IMR-90 (cell line): ENCODE measurements at regions not wholly inside any gene's neighbourhood (a gene's known extent, or its start where the extent isn't known, plus 50 kb on each side); places are given as distances from the start of the nearest gene placed in this dataset.

ENCODE experiments used
- ATAC-seq: fragments of 200-7000 bp; cut with Tn5 transposase; 2 replicates; pipeline ENCODE4 v1.9.1; 2020; ENCODE audit warnings: low read depth, mild to moderate bottlenecking, moderate library complexity
- BruUV-seq: library from RNA; stranded (reverse); fragments of 400-500 nt; replicated peaks from 2 replicates; lab custom pipeline; 2021; lab: Mats Ljungman, UMichigan
- CTCF ChIA-PET: fragments of 300-600 bp; formaldehyde crosslinking; extraction: SDS; loops from one replicate; lab custom pipeline; 2021; ENCODE audit warnings: antibody characterized with exemption; lab: Yijun Ruan, JAX
- POLR2A ChIA-PET: fragments of 300-600 bp; sonication (Branson Sonifier 250); formaldehyde crosslinking; loops from one replicate; lab custom pipeline; 2022; ENCODE audit warnings: antibody characterized with exemption; ENCODE audit not compliant: unreplicated experiment; lab: Charles Lee
- DNase-seq: peaks from one replicate; pipeline ENCODE4 v3.0.0; 2013
- H2AFZ ChIP-seq: replicated peaks from 2 replicates; pipeline ENCODE3; 2013; ENCODE audit warnings: low read length, mild to moderate bottlenecking; ENCODE audit not compliant: poor library complexity
- H2AK5ac ChIP-seq: 2 replicates; pipeline ENCODE4 v1.6.1; 2013; ENCODE audit warnings: low read depth, low read length, inconsistent platforms
- H2AK9ac ChIP-seq: replicated peaks from 2 replicates; pipeline ENCODE3; 2013; ENCODE audit warnings: mild to moderate bottlenecking, low read depth, low read length, moderate library complexity; ENCODE audit not compliant: poor library complexity
- H2BK120ac ChIP-seq: 2 replicates; pipeline ENCODE4 v1.6.1; 2013; ENCODE audit warnings: low read depth, low read length, inconsistent platforms
- H2BK15ac ChIP-seq: 3 replicates; pipeline ENCODE4 v1.6.1; 2013; ENCODE audit warnings: low read depth, low read length, inconsistent platforms
- H2BK20ac ChIP-seq: 2 replicates; pipeline ENCODE4 v1.6.1; 2013; ENCODE audit warnings: low read depth, mild to moderate bottlenecking, inconsistent platforms, low read length, moderate library complexity
- H2BK5ac ChIP-seq: 2 replicates; pipeline ENCODE4 v1.6.1; 2013; ENCODE audit warnings: mild to moderate bottlenecking, low read depth, low read length, inconsistent platforms; ENCODE audit not compliant: poor library complexity, severe bottlenecking
- H3K14ac ChIP-seq: replicated peaks from 2 replicates; pipeline ENCODE4 v1.6.1; 2013; ENCODE audit warnings: low read depth, low read length, inconsistent platforms
- H3K18ac ChIP-seq: 2 replicates; pipeline ENCODE4 v1.6.1; 2013; ENCODE audit warnings: low read depth, low read length, control low read depth
- H3K23ac ChIP-seq: 2 replicates; pipeline ENCODE4 v1.6.1; 2013; ENCODE audit warnings: low read depth, low read length, inconsistent platforms
- H3K27ac ChIP-seq: 2 replicates; pipeline ENCODE4 v1.5.1; 2013; ENCODE audit warnings: mild to moderate bottlenecking, control low read depth, low read length; ENCODE audit not compliant: insufficient read depth
- H3K27me3 ChIP-seq: 2 replicates; pipeline ENCODE4 v1.6.1; 2013; ENCODE audit warnings: low read length; ENCODE audit not compliant: control insufficient read depth, insufficient read depth
- H3K36me3 ChIP-seq: 2 replicates; pipeline ENCODE4 v1.6.1; 2013; ENCODE audit warnings: low read length, mixed read lengths; ENCODE audit not compliant: control insufficient read depth, insufficient read depth
- H3K4ac ChIP-seq: 2 replicates; pipeline ENCODE4 v1.6.1; 2013; ENCODE audit warnings: low read depth, low read length, inconsistent platforms
- H3K4me1 ChIP-seq: 2 replicates; pipeline ENCODE4 v1.6.1; 2013; ENCODE audit warnings: low read length, mixed read lengths; ENCODE audit not compliant: control insufficient read depth, insufficient read depth
- H3K4me2 ChIP-seq: 2 replicates; pipeline ENCODE4 v1.6.1; 2013; ENCODE audit warnings: low read depth, mild to moderate bottlenecking, control low read depth, low read length, moderate library complexity
- H3K4me3 ChIP-seq: 2 replicates; pipeline ENCODE4 v1.5.1; 2013; ENCODE audit warnings: low read depth, mild to moderate bottlenecking, control low read depth, low read length, moderate library complexity; ENCODE audit not compliant: insufficient read depth
- H3K56ac ChIP-seq: 2 replicates; pipeline ENCODE4 v1.6.1; 2013; ENCODE audit warnings: low read length, inconsistent platforms; ENCODE audit not compliant: insufficient read depth; ENCODE audit errors: extremely low read depth
- H3K79me1 ChIP-seq, 2 experiments: 2 replicates each; pipeline ENCODE4 v1.6.1; 2013; ENCODE audit warnings: low read length in 2 of 2, inconsistent platforms in 1 of 2, low read depth in 1 of 2
- H3K9ac ChIP-seq: 2 replicates; pipeline ENCODE4 v1.6.1; 2013; ENCODE audit warnings: low read depth, low read length, control low read depth
- H3K9me1 ChIP-seq: 2 replicates; pipeline ENCODE4 v1.6.1; 2013; ENCODE audit warnings: low read length, inconsistent platforms; ENCODE audit not compliant: insufficient read depth
- H3K9me3 ChIP-seq: 2 replicates; pipeline ENCODE4 v1.6.1; 2013; ENCODE audit warnings: low read length; ENCODE audit not compliant: control insufficient read depth, insufficient read depth
- H4K20me1 ChIP-seq: 2 replicates; pipeline ENCODE4 v1.6.1; 2013; ENCODE audit warnings: low read length, inconsistent platforms; ENCODE audit not compliant: insufficient read depth
- H4K5ac ChIP-seq: 2 replicates; pipeline ENCODE4 v1.6.1; 2013; ENCODE audit warnings: mild to moderate bottlenecking, low read depth, low read length, control low read depth
- H4K8ac ChIP-seq, 2 experiments: 2 replicates each; pipeline ENCODE4 v1.6.1; 2013; ENCODE audit warnings: low read depth in 2 of 2, low read length in 2 of 2, control low read depth in 1 of 2, inconsistent platforms in 1 of 2
- H4K91ac ChIP-seq: 2 replicates; pipeline ENCODE4 v1.6.1; 2013; ENCODE audit warnings: low read depth, low read length, inconsistent platforms; ENCODE audit not compliant: insufficient read depth
- BHLHE40 ChIP-seq: fragments of 150-350 bp; IDR thresholded peaks from 2 replicates; pipeline ENCODE4 v1.6.1; 2016; ENCODE audit warnings: mild to moderate bottlenecking, low read depth, low read length
- CEBPB ChIP-seq: IDR thresholded peaks from 2 replicates; pipeline ENCODE4 v1.6.1; 2012; ENCODE audit warnings: low read depth, low read length, improper control_type of control experiment
- CHD1 ChIP-seq: IDR thresholded peaks from 2 replicates; pipeline ENCODE4 v1.6.1; 2012; ENCODE audit warnings: low read depth, low read length, improper control_type of control experiment
- FOS ChIP-seq: fragments of 150-350 bp; IDR thresholded peaks from 2 replicates; pipeline ENCODE4 v1.6.1; 2016; ENCODE audit warnings: low read depth, low read length
- MAFK ChIP-seq: IDR thresholded peaks from 2 replicates; pipeline ENCODE4 v1.6.1; 2012; ENCODE audit warnings: low read depth, low read length, improper control_type of control experiment
- MXI1 ChIP-seq: IDR thresholded peaks from 2 replicates; pipeline ENCODE4 v1.6.1; 2012; ENCODE audit warnings: low read depth, mild to moderate bottlenecking, low read length, moderate library complexity, borderline replicate concordance
- NFE2L2 ChIP-seq: fragments of 150-350 bp; IDR thresholded peaks from 2 replicates; pipeline ENCODE4 v1.6.1; 2016; ENCODE audit warnings: low read depth, mild to moderate bottlenecking, low read length
- POLR2A ChIP-seq: IDR thresholded peaks from 2 replicates; pipeline ENCODE4 v1.6.1; 2012; ENCODE audit warnings: mild to moderate bottlenecking, low read depth, low read length
- RCOR1 ChIP-seq: IDR thresholded peaks from 2 replicates; pipeline ENCODE4 v1.6.1; 2012; ENCODE audit warnings: mild to moderate bottlenecking, low read length, improper control_type of control experiment; ENCODE audit not compliant: insufficient replicate concordance
- RFX5 ChIP-seq: IDR thresholded peaks from 2 replicates; pipeline ENCODE4 v1.8.0; 2012; ENCODE audit warnings: low read depth, mild to moderate bottlenecking, low read length, moderate library complexity
- SMC3 ChIP-seq: fragments of 150-350 bp; IDR thresholded peaks from 2 replicates; pipeline ENCODE4 v1.6.1; 2016; ENCODE audit warnings: low read depth, mild to moderate bottlenecking, antibody characterized with exemption, low read length, moderate library complexity
- WGBS, 2 experiments: methylation state at CpG; one replicate each; pipeline versions ENCODE4 v1.1.5 to v1.1.7; 2013; ENCODE audit warnings: missing lambda C conversion rate in 2 of 2; ENCODE audit not compliant: insufficient read length in 1 of 2; ENCODE audit errors: extremely low coverage in 2 of 2; 5-methylcytosine and 5-hydroxymethylcytosine counted together
- dilution Hi-C: fragments of 300-500 bp; cut with HindIII; formaldehyde crosslinking; loops from one replicate; pipeline ENCODE4 v1.14.3; 2018; ENCODE audit warnings: low sequenced_read_pairs; ENCODE audit not compliant: unreplicated experiment
- in situ Hi-C: fragments of 300-500 bp; cut with MboI; formaldehyde crosslinking; loops from 3 replicates; pipeline ENCODE4 v1.14.3; 2019; ENCODE audit warnings: low sequenced_read_pairs, inconsistent platforms, mixed read lengths
- intact Hi-C: fragments of 100-400 bp; cut with micrococcal nuclease; formaldehyde crosslinking; loops from 2 replicates; pipeline ENCODE4 v1.10.0; 2022
- TF ChIP-seq, protein P1 (sequence below): fragments of 150-350 bp; IDR thresholded peaks from 2 replicates; pipeline ENCODE4 v1.6.1; 2016; ENCODE audit warnings: low read depth, mild to moderate bottlenecking, low read length, moderate library complexity, borderline replicate concordance
- TF ChIP-seq, protein P2 (sequence below): fragments of 150-350 bp; IDR thresholded peaks from 2 replicates; pipeline ENCODE4 v1.6.1; 2017; ENCODE audit warnings: mild to moderate bottlenecking, antibody characterized with exemption, low read length, low read depth

DNA sequence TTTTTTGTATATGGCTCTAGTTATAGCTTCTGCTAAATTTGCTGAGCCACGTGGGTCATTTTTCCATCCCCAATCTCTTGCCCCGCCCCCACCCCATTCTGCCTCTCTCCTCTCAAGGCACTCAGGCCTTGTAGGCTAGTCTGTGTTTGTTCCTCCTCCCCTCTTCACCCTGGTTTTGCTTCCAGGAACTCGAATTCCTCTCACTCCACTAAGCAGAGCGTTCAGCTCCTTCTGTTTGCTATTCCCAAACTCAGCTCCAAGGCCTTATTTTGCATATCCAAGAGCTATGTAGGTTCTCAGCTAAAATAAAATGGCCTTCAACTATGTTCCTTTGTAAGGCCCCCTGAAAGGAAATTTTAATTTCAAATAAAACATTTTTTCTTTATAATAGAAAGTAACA, 1293.7 kb downstream of the EPHA7 start:
- ATAC-seq (no peak), DNase-seq (no peak)
- Histone ChIP-seq H3K36me3 (no peaks in the 10 kb centered on the region), H3K27ac (no peak overlapping the region), H3K4me2 (no peak overlapping the region), H3K4me1 (no peaks in the 10 kb centered on the region), H3K9ac (no peak overlapping the region), H3K27me3 (no peaks in the 10 kb centered on the region), H3K56ac (no peak overlapping the region), H2AFZ (no peak overlapping the region), H3K9me3 (no peaks in the 10 kb centered on the region), H3K14ac (no peak overlapping the region), H2AK9ac (no peak overlapping the region), H3K18ac (no peak overlapping the region), H3K9me1 (no peaks in the 10 kb centered on the region), H4K5ac (no peak overlapping the region), H2BK5ac (no peak overlapping the region), H3K4ac (no peak overlapping the region), H2BK15ac (no peak overlapping the region), H4K8ac (no peak overlapping the region), H3K23ac (no peak overlapping the region), H2BK20ac (no peak overlapping the region), H2BK120ac (no peak overlapping the region), H2AK5ac (no peak overlapping the region), H3K4me3 (no peak overlapping the region), H4K91ac (no peak overlapping the region), H3K79me1 (no peaks in the 10 kb centered on the region), H4K20me1 (no peaks in the 10 kb centered on the region)
- intact Hi-C loops (no loop called here), dilution Hi-C loops (no loop called here), in situ Hi-C loops (no loop called here)
- BruUV-seq: no TSS peak
- POLR2A ChIA-PET: no interaction called here
- WGBS, 2 experiments: no CpG with 5 or more reads among the region's 4 CpGs
- TF ChIP-seq FOS: no peak
- TF ChIP-seq RFX5: no peak
- TF ChIP-seq, protein P1, sequence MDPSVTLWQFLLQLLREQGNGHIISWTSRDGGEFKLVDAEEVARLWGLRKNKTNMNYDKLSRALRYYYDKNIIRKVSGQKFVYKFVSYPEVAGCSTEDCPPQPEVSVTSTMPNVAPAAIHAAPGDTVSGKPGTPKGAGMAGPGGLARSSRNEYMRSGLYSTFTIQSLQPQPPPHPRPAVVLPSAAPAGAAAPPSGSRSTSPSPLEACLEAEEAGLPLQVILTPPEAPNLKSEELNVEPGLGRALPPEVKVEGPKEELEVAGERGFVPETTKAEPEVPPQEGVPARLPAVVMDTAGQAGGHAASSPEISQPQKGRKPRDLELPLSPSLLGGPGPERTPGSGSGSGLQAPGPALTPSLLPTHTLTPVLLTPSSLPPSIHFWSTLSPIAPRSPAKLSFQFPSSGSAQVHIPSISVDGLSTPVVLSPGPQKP: no peak
- no peak for TF ChIP-seq CEBPB
- no peak for TF ChIP-seq POLR2A
- no peak for TF ChIP-seq CHD1
- no peak for TF ChIP-seq SMC3
- TF ChIP-seq MAFK: no peak
- no peak for TF ChIP-seq BHLHE40
- no peak for TF ChIP-seq NFE2L2
- TF ChIP-seq RCOR1: no peak
- TF ChIP-seq, protein P2, sequence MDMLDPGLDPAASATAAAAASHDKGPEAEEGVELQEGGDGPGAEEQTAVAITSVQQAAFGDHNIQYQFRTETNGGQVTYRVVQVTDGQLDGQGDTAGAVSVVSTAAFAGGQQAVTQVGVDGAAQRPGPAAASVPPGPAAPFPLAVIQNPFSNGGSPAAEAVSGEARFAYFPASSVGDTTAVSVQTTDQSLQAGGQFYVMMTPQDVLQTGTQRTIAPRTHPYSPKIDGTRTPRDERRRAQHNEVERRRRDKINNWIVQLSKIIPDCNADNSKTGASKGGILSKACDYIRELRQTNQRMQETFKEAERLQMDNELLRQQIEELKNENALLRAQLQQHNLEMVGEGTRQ: no peak
- no peak for TF ChIP-seq MXI1
- CTCF ChIA-PET: interaction anchor here (2.0 kb wide), 1 partner anchor 1044 kb away, joined by 6 read pairs; no protein-coding TSS in a partner anchor
